ENCODE measurements at regions not wholly inside any gene's neighbourhood (a gene's known extent, or its start where the extent isn't known, plus 50 kb on each side); places are given as distances from the start of the nearest gene placed in this dataset.
"Not testable (repeated sequence)": the region's sequence is repeated elsewhere in the genome, so short reads cannot be mapped to it uniquely, and the experiment has no call there.

DNA sequence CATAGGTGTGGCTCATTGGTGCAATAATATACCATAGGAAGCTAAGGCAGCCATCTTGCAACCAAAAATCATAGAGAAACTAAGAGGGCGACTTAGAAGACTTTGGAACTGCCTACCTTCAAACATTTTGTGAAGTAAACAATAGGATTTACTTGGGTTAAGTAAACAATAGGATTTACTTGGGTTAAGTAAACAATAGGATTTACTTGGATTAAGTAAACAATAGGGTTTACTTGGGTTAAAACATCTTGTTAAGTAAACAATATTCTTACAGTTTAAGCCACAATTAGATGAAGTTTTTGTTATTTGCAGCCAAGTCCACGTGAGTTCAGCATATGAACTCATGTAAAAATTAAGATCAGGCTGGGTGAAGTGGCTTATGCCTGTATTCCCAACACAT is 722.4 kb upstream of the AUTS2 start:
- TF ChIP-seq, protein P1, sequence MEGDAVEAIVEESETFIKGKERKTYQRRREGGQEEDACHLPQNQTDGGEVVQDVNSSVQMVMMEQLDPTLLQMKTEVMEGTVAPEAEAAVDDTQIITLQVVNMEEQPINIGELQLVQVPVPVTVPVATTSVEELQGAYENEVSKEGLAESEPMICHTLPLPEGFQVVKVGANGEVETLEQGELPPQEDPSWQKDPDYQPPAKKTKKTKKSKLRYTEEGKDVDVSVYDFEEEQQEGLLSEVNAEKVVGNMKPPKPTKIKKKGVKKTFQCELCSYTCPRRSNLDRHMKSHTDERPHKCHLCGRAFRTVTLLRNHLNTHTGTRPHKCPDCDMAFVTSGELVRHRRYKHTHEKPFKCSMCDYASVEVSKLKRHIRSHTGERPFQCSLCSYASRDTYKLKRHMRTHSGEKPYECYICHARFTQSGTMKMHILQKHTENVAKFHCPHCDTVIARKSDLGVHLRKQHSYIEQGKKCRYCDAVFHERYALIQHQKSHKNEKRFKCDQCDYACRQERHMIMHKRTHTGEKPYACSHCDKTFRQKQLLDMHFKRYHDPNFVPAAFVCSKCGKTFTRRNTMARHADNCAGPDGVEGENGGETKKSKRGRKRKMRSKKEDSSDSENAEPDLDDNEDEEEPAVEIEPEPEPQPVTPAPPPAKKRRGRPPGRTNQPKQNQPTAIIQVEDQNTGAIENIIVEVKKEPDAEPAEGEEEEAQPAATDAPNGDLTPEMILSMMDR (IDR thresholded peaks at IDR 0.05; ENCODE audit: low read depth, low read length): no peak
- DNase-seq (ENCODE audit: extremely low read depth, low read depth): no peak

DNA sequence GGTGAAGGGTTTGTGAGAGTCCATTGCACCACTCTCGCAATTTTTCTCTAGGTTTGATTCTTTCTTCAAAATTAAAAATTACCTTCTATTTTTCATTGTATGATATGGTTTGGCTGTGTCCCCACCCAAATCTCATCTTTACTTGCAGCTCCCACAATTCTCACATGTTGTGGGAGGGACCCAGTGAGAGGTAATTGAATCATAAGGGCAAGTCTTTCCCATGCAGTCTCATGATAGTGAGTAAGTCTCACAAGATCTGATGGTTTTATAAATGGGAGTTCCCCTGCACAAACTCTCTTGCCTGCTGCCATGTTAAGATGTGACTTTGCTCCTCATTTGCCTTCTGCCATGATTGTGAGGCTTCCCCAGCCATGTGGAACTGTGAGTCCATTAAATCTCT is 711.2 kb upstream of the AUTS2 start:
- DNase-seq (ENCODE audit: extremely low read depth, low read depth): not testable (repeated sequence)

DNA sequence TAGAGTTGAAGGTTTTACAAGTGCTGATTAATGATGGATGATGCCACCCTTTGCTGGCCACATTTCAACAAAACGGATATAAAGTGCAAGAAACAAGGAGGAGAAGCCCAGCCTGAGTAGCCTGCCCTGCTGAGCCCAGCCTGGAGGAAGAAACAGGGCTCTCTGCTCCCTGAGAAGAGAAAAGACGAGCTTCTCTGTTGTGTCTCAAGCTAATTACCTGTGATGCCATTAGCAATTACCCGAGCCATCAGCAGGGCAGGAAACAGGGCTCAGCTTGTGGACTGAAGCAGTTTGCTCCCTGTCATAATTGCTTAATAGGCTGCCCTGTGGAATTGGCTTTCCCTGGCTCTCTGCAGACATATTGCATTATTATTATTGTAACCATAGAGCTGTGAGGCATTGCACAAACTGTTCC is 709.3 kb upstream of the AUTS2 start:
- TF ChIP-seq, protein P1 (IDR thresholded peaks at IDR 0.05; ENCODE audit: low read depth, low read length): no peak
- DNase-seq (ENCODE audit: extremely low read depth, low read depth): no peak

DNA sequence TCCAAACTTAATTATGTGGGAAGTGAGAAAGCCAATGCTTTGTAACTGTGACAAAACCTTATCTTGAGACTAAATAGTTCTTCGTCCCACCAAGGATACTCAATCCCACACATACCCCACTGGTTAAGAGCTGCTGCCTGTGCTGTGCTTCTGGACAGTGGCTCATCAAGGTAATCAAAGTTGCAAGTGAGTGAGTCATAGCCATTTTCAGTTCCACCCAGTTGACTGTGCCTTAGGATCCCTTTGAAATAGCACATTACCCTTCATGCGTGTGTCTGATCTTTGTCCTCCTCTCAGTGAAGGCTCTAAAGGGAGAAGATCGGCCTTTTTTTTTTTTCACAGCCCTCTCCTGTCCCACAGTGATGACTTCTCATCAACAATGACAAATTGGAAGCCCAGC is 706.0 kb upstream of the AUTS2 start:
- TF ChIP-seq, protein P1 (IDR thresholded peaks at IDR 0.05; ENCODE audit: low read depth, low read length): no peak
- no peak for DNase-seq (ENCODE audit: extremely low read depth, low read depth)

DNA sequence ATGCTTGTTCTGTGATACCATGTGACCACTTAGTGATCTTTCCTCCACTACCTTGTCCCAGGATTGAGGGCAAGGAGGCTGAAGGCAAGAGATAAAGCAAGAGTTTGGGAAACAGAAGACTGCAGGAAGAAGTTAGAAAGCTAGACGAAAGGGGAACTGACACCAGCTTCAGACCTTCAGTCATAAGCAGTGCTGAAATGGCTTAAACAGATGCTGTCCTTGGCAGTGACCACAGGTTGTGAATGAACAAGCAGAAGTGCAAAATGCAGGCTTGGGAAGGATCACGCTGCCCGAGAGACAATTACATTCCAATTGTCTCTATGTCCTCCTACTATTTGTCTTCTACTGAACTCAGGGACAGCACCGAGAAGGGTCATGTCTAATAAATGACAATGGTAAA is 704.9 kb upstream of the AUTS2 start:
- TF ChIP-seq, protein P1 (IDR thresholded peaks at IDR 0.05; ENCODE audit: low read depth, low read length): no peak
- DNase-seq (ENCODE audit: extremely low read depth, low read depth): no peak

DNA sequence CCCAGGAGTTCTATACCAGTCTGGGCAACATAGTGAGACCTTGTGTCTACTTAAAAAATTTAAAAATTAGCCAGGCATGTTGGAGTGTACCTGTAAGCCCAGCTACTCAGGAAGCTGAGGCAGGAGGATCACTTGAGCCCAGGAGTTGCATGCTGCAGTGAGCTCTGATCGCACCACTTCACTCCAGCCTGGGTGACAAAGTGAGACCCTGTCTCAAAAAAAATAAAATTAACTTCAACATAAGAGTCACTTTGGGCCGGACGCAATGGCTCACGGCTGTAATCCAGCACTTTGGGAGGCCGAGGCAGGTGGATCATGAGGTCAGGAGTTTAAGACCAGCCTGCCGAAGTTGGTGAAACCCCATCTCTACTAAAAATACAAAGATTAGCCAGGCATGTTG is 699.1 kb upstream of the AUTS2 start:
- not testable (repeated sequence) for DNase-seq (ENCODE audit: extremely low read depth, low read depth)

DNA sequence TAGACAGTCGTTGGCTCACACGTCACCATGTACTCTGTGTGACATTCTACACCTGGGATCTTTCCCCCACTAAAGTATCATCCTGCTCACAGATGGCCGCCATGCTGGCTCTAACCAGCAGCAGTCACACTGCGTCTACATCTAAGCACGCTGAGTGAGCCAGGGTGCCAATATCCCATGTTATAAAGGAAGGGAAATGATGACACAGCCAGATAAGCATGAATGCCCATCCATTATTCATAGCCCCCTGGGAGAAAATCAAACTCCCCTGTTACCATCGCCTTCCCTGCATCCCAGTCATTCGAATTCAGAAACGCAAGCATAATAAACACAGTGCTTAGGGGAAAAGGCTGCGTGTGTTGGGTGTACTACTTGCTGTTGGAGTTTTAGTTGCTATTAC is 698.2 kb upstream of the AUTS2 start:
- no peak for DNase-seq (ENCODE audit: extremely low read depth, low read depth)
- TF ChIP-seq, protein P1 (IDR thresholded peaks at IDR 0.05; ENCODE audit: low read depth, low read length): no peak

DNA sequence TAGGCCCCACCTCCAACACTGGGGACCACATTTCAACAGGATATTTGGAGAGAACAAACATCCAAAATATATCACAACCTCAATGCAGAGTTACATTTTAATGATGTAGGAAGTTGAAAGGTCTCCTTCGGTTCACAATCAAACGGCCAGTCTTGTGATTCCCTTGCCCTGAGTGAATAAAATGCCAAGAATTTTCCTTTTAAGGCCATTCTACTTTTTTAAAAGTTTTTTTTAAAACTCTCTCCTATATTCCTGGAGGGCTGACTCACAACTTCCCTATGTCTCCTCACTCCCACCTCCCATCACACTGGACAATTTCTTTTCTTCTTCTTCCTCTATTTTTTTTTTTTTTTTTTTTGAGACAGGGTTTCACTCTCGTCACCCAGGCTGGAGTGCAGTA is 693.6 kb upstream of the AUTS2 start:
- no peak for DNase-seq (ENCODE audit: extremely low read depth, low read depth)
- TF ChIP-seq, protein P1 (IDR thresholded peaks at IDR 0.05; ENCODE audit: low read depth, low read length): no peak

DNA sequence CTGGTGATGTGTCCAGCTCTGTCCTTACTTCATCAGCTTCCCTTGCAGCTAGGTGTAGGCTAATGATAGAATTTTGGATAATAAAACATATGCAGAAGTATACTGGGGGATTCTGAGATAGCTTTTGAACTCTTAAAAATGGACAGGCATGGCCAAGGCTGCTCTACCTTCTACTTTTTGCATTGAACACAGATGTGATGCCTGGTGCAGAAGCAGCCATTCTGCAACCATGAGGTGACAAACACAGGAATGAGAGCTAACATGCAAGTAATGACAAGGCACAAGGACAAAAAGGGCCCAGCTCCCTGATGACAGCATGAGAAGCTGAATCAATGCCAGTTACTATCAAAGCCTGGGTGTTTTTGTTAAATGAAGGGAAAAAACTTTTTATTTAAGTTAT is 686.5 kb upstream of the AUTS2 start:
- DNase-seq (ENCODE audit: extremely low read depth, low read depth): no peak
- TF ChIP-seq, protein P1 (IDR thresholded peaks at IDR 0.05; ENCODE audit: low read depth, low read length): no peak

Measured in AG09319 (cell line).